A549 (cell line): ENCODE measurements at regions not wholly inside any gene's neighbourhood (a gene's known extent, or its start where the extent isn't known, plus 50 kb on each side); places are given as distances from the start of the nearest gene placed in this dataset.

Experiments used
- ATAC-seq, 2 experiments: fragments of 200-7000 bp in 1 of 2; fragments of >200 bp in 1 of 2; cut with Nextera tagmentation in 1 of 2; cut with Tn5 transposase in 1 of 2; 3 replicates each; pipeline versions ENCODE4 v1.8.0 to v1.9.1; 2018 to 2020; ENCODE audit warnings: mild to moderate bottlenecking in 1 of 2, moderate library complexity in 1 of 2
- CTCF ChIA-PET: fragments of 300-600 bp; sonication (Branson Sonifier 250); formaldehyde crosslinking; extraction: SDS; loops from one replicate; lab custom pipeline; 2021; ENCODE audit warnings: antibody characterized with exemption, inconsistent platforms; lab: Yijun Ruan, JAX
- POLR2A ChIA-PET: fragments of 350-600 bp; formaldehyde crosslinking; extraction: SDS; loops from one replicate; lab custom pipeline; 2021; ENCODE audit warnings: antibody characterized with exemption, inconsistent platforms; lab: Yijun Ruan, JAX
- DNase-seq, 2 experiments: peaks; one replicate each; pipeline versions ENCODE4 v3.0.0 to v3.0.0-alpha.2; 2011 to 2016; ENCODE audit warnings: low read depth in 1 of 2, low spot score in 1 of 2
- FAIRE-seq: peaks from 2 replicates; lab custom pipeline; 2011; peaks lifted over from hg19 to GRCh38; lab: Jason Lieb, UNC
- H3K27ac ChIP-seq, 2 experiments: fragments of >200 bp; sonication (Bioruptor Twin); formaldehyde crosslinking; 3 replicates each; pipeline ENCODE4 v1.5.1; 2016 to 2017
- H3K4me1 ChIP-seq: fragments of >200 bp; sonication (Bioruptor Twin); formaldehyde crosslinking; 3 replicates; pipeline ENCODE4 v1.6.1; 2016
- H3K4me2 ChIP-seq: fragments of >200 bp; sonication (Bioruptor Twin); formaldehyde crosslinking; 3 replicates; pipeline ENCODE4 v1.6.1; 2016
- H3K4me3 ChIP-seq: fragments of >200 bp; sonication (Bioruptor Twin); formaldehyde crosslinking; 3 replicates; pipeline ENCODE4 v1.5.1; 2016
- H3K9me3 ChIP-seq: fragments of >200 bp; sonication (Bioruptor Twin); formaldehyde crosslinking; 3 replicates; pipeline ENCODE4 v1.6.1; 2016
- CBX2 ChIP-seq: fragments of 200-600 bp; sonication (generic); IDR thresholded peaks from 2 replicates; pipeline ENCODE4 v1.6.1; 2016; ENCODE audit warnings: low read depth, mild to moderate bottlenecking, borderline replicate concordance
- CBX8 ChIP-seq: fragments of 200-600 bp; sonication (generic); IDR thresholded peaks from 2 replicates; pipeline ENCODE4 v1.6.1; 2016
- CEBPB ChIP-seq, 2 experiments: fragments of >200 bp in 1 of 2; sonication (Bioruptor Twin) in 1 of 2; formaldehyde crosslinking in 1 of 2; IDR thresholded peaks; 2 replicates each; pipeline ENCODE4 v1.6.1; 2012 to 2016
- FOSL2 ChIP-seq, 2 experiments: fragments of 450-650 bp in 1 of 2; fragments of >200 bp in 1 of 2; sonication (Bioruptor Twin) in 1 of 2; formaldehyde crosslinking; IDR thresholded peaks; 2 replicates each; pipeline versions ENCODE4 v1.5.0 to v1.6.1; 2016 to 2020; ENCODE audit warnings: mild to moderate bottlenecking in 1 of 2, moderate library complexity in 1 of 2
- FOXS1 ChIP-seq: fragments of 250-450 bp; sonication (Bioruptor Pico); IDR thresholded peaks from 2 replicates; pipeline ENCODE4 v1.5.0; 2020; ENCODE audit warnings: mild to moderate bottlenecking, moderate library complexity
- HES2 ChIP-seq: fragments of >200 bp; sonication (Bioruptor Twin); formaldehyde crosslinking; IDR thresholded peaks from 2 replicates; pipeline ENCODE4 v1.6.1; 2016
- KDM1A ChIP-seq: fragments of 200-600 bp; sonication (generic); IDR thresholded peaks from 2 replicates; pipeline ENCODE4 v1.6.1; 2016; ENCODE audit warnings: low read depth, mild to moderate bottlenecking
- KDM5A ChIP-seq: fragments of 200-600 bp; sonication (generic); IDR thresholded peaks from 2 replicates; pipeline ENCODE4 v1.6.1; 2016; ENCODE audit warnings: antibody characterized with exemption, mild to moderate bottlenecking
- MAFK ChIP-seq: fragments of 450-650 bp; IDR thresholded peaks from 2 replicates; pipeline ENCODE4 v1.6.1; 2014; ENCODE audit not compliant: partially characterized antibody
- NPAS2 ChIP-seq: fragments of 250-450 bp; sonication (Bioruptor Pico); IDR thresholded peaks from 2 replicates; pipeline ENCODE4 v1.8.0; 2022; ENCODE audit warnings: mild to moderate bottlenecking, moderate library complexity, borderline replicate concordance
- PHF8 ChIP-seq: fragments of 200-600 bp; sonication (generic); IDR thresholded peaks from 2 replicates; pipeline ENCODE4 v1.6.1; 2016; ENCODE audit warnings: low read depth, mild to moderate bottlenecking, antibody characterized with exemption, moderate library complexity, borderline replicate concordance
- POLR2A ChIP-seq: IDR thresholded peaks from 2 replicates; pipeline ENCODE4 v1.6.1; 2012; ENCODE audit warnings: mild to moderate bottlenecking, low read length
- POLR2AphosphoS2 ChIP-seq: conservative IDR thresholded peaks from 2 replicates; pipeline ENCODE4 v1.6.1; 2012; ENCODE audit warnings: low read length, improper control_type of control experiment, inconsistent platforms
- REST ChIP-seq: fragments of 200-600 bp; sonication (generic); IDR thresholded peaks from 2 replicates; pipeline ENCODE4 v1.6.1; 2016; ENCODE audit warnings: antibody characterized with exemption, mild to moderate bottlenecking, moderate library complexity
- SREBF2 ChIP-seq: fragments of 450-650 bp; IDR thresholded peaks from 2 replicates; pipeline ENCODE4 v1.6.1; 2014; ENCODE audit warnings: mild to moderate bottlenecking, moderate library complexity
- TFCP2L1 ChIP-seq: fragments of 250-450 bp; sonication (Bioruptor Pico); IDR thresholded peaks from 2 replicates; pipeline ENCODE4 v1.5.0; 2021; ENCODE audit warnings: mild to moderate bottlenecking
- ZC3H11A ChIP-seq: fragments of 450-650 bp; IDR thresholded peaks from 2 replicates; pipeline ENCODE4 v1.6.1; 2014; ENCODE audit warnings: antibody characterized with exemption, mild to moderate bottlenecking
- ZFP36 ChIP-seq: fragments of 450-650 bp; IDR thresholded peaks from 2 replicates; pipeline ENCODE4 v1.6.1; 2014; ENCODE audit warnings: borderline replicate concordance; ENCODE audit not compliant: partially characterized antibody
- WGBS: methylation state at CpG from one replicate; pipeline ENCODE4 v1.1.6; 2017; ENCODE audit errors: missing lambda C conversion rate; 5-methylcytosine and 5-hydroxymethylcytosine counted together

GRCh38 chr6:50936277-50936681, 117.6 kb downstream of the TFAP2B start:
- H3K9me3 ChIP-seq = no peaks in the 10 kb centered on the region
- POLR2A ChIA-PET = no interaction called here
- ATAC-seq (no peak), DNase-seq (no peak), FAIRE-seq (no peak)
- no peaks in the 10 kb centered on the region for H3K4me1 ChIP-seq
- CTCF ChIA-PET = no interaction called here
- no peak overlapping the region for H3K27ac ChIP-seq
- H3K4me2 ChIP-seq = no peak overlapping the region
- H3K4me3 ChIP-seq = no peak overlapping the region
- no peak for TF ChIP-seq POLR2AphosphoS2
- 6% methylated on average over 1 of the region's 1 CpG for WGBS

- H3K4me3 ChIP-seq = no peak overlapping the region
- H3K4me1 ChIP-seq = no peaks in the 10 kb centered on the region
- ATAC-seq (no peak), DNase-seq (no peak), FAIRE-seq (no peak)
- TF ChIP-seq KDM5A = no peak
- no peak for TF ChIP-seq MAFK
- TF ChIP-seq ZFP36 = no peak
- no peak for TF ChIP-seq FOXS1 (CRISPR knock-in tag)
- no peak for TF ChIP-seq REST
- TF ChIP-seq SREBF2 = no peak
- TF ChIP-seq NPAS2 = no peak
- no peak for TF ChIP-seq KDM1A
- TF ChIP-seq CEBPB (IDR thresholded peaks at IDR 0.05) = no peak
- TF ChIP-seq TFCP2L1 (CRISPR knock-in tag) = no peak
- no peak for TF ChIP-seq CBX8
- TF ChIP-seq ZC3H11A = no peak
- TF ChIP-seq FOSL2 (IDR thresholded peaks at IDR 0.05) = no peak
- TF ChIP-seq FOSL2 (CRISPR knock-in tag; IDR thresholded peaks at IDR 0.05) = no peak
- no peak for TF ChIP-seq CBX2
- TF ChIP-seq PHF8 = no peak
- CTCF ChIA-PET = no interaction called here
- WGBS = 0% methylated on average over 1 of the region's 1 CpG
- no peaks in the 10 kb centered on the region for H3K9me3 ChIP-seq
- no peak overlapping the region for H3K27ac ChIP-seq
- H3K4me2 ChIP-seq = no peak overlapping the region
- POLR2A ChIA-PET = no interaction called here
These were observed 121.3 kb downstream of the TFAP2B start for GRCh38 chr6:50939931-50940330.

- FAIRE-seq (no peak), ATAC-seq (no peak), DNase-seq (no peak)
- WGBS = 29% methylated on average over 2 of the region's 2 CpGs
- H3K9me3 ChIP-seq = no peaks in the 10 kb centered on the region
- no peak overlapping the region for H3K27ac ChIP-seq
- H3K4me1 ChIP-seq = no peaks in the 10 kb centered on the region
- ChIA-PET POLR2A (no interaction called here), CTCF (no interaction called here)
- H3K4me2 ChIP-seq = no peak overlapping the region
- TF ChIP-seq POLR2A (no peak), HES2 (no peak)
- no peak overlapping the region for H3K4me3 ChIP-seq
These were observed 127.1 kb downstream of the TFAP2B start for GRCh38 chr6:50945789-50946188.
